Amniotic stem cell (primary cell): ENCODE measurements at regions not wholly inside any gene's neighbourhood (a gene's known extent, or its start where the extent isn't known, plus 50 kb on each side); places are given as distances from the start of the nearest gene placed in this dataset.
"Not testable (repeated sequence)": the region's sequence is repeated elsewhere in the genome, so short reads cannot be mapped to it uniquely, and the experiment has no call there.

Experiments used
- DNase-seq: peaks from one replicate; lab custom pipeline; 2025; lab: John Stamatoyannopoulos, UW

- DNase-seq: not testable (repeated sequence)
Observed at GRCh38 chr4:147246528-147246927, 234.4 kb upstream of the EDNRA start.

- DNase-seq: no peak
Observed at GRCh38 chr4:147247579-147247978, 233.3 kb upstream of the EDNRA start.

GRCh38 chr4:147250062-147250461 is 230.8 kb upstream of the EDNRA start:
- no peak for DNase-seq

- DNase-seq: not testable (repeated sequence)
Observed at GRCh38 chr4:147255268-147255667, 225.6 kb upstream of the EDNRA start.

- not testable (repeated sequence) for DNase-seq
Observed at GRCh38 chr4:147259271-147259670, 221.6 kb upstream of the EDNRA start.

GRCh38 chr4:147284256-147284835 is 196.6 kb upstream of the EDNRA start:
- no peak for DNase-seq

GRCh38 chr4:147284935-147285334 is 196.0 kb upstream of the EDNRA start:
- no peak for DNase-seq

GRCh38 chr4:147285751-147286150 is 195.1 kb upstream of the EDNRA start:
- no peak for DNase-seq

GRCh38 chr4:147286846-147287587 is 193.9 kb upstream of the EDNRA start:
- DNase-seq: no peak

GRCh38 chr4:147287588-147287890 is 193.4 kb upstream of the EDNRA start:
- no peak for DNase-seq

- no peak for DNase-seq
Observed at GRCh38 chr4:147288512-147288911, 192.4 kb upstream of the EDNRA start.

GRCh38 chr4:147289181-147289580 is 191.7 kb upstream of the EDNRA start:
- no peak for DNase-seq

- DNase-seq: not testable (repeated sequence)
Observed at GRCh38 chr4:147292604-147293313, 188.1 kb upstream of the EDNRA start.

GRCh38 chr4:147293314-147293677 is 187.6 kb upstream of the EDNRA start:
- DNase-seq: not testable (repeated sequence)

- DNase-seq: no peak
Observed at GRCh38 chr4:147299205-147299604, 181.7 kb upstream of the EDNRA start.

GRCh38 chr4:147303174-147303872 is 177.6 kb upstream of the EDNRA start:
- no peak for DNase-seq

GRCh38 chr4:147303873-147304229 is 177.0 kb upstream of the EDNRA start:
- no peak for DNase-seq

GRCh38 chr4:147307896-147308674 is 172.8 kb upstream of the EDNRA start:
- DNase-seq: no peak

- no peak for DNase-seq
Observed at GRCh38 chr4:147309434-147309833, 171.5 kb upstream of the EDNRA start.

GRCh38 chr4:147310312-147310711 is 170.6 kb upstream of the EDNRA start:
- DNase-seq: no peak

GRCh38 chr4:147311956-147312355 is 168.9 kb upstream of the EDNRA start:
- no peak for DNase-seq
